Thoracic aorta (tissue), 2 donors: ENCODE measurements at regions not wholly inside any gene's neighbourhood (a gene's known extent, or its start where the extent isn't known, plus 50 kb on each side); places are given as distances from the start of the nearest gene placed in this dataset.

ENCODE experiments used
- ATAC-seq: fragments of 150-250 bp; one replicate; pipeline ENCODE4 v1.8.0; 2017; ENCODE audit warnings: low read depth; ENCODE audit not compliant: insufficient number of reproducible peaks, low FRiP score
- DNase-seq: peaks from one replicate; pipeline ENCODE4 v3.0.0-alpha.2; 2020; ENCODE audit warnings: low spot score
- H3K27ac ChIP-seq, 2 donors: fragments of 200-600 bp; sonication (generic); 1 replicate in 1 of 2; 2 replicates in 1 of 2; pipeline ENCODE4 v1.5.1; 2016; ENCODE audit warnings: mild to moderate bottlenecking in 2 of 2, moderate library complexity in 2 of 2
- H3K27me3 ChIP-seq: fragments of 200-600 bp; sonication (generic); replicated peaks from 2 replicates; pipeline ENCODE4 v1.6.0; 2016; ENCODE audit warnings: mild to moderate bottlenecking; ENCODE audit not compliant: insufficient read depth
- H3K36me3 ChIP-seq: fragments of 200-600 bp; sonication (generic); one replicate; pipeline ENCODE4 v1.5.1; 2016
- H3K4me1 ChIP-seq, 2 donors: fragments of 200-600 bp; sonication (generic); 1 replicate in 1 of 2; 2 replicates in 1 of 2; pipeline versions ENCODE4 v1.5.1 to v1.6.0; 2016; ENCODE audit warnings: low read depth in 2 of 2, mild to moderate bottlenecking in 1 of 2; ENCODE audit not compliant: control insufficient read depth in 1 of 2
- H3K4me3 ChIP-seq: fragments of 200-600 bp; sonication (generic); 2 replicates; pipeline ENCODE4 v1.5.1; 2016; ENCODE audit warnings: mild to moderate bottlenecking
- H3K9me3 ChIP-seq: fragments of 200-600 bp; sonication (generic); 2 replicates; pipeline ENCODE4 v1.5.1; 2016
- TF ChIP-seq, protein P1 (sequence below): fragments of 200-600 bp; sonication (generic); IDR thresholded peaks from one replicate; pipeline ENCODE4 v1.5.1; 2019; ENCODE audit warnings: antibody characterized with exemption

DNA sequence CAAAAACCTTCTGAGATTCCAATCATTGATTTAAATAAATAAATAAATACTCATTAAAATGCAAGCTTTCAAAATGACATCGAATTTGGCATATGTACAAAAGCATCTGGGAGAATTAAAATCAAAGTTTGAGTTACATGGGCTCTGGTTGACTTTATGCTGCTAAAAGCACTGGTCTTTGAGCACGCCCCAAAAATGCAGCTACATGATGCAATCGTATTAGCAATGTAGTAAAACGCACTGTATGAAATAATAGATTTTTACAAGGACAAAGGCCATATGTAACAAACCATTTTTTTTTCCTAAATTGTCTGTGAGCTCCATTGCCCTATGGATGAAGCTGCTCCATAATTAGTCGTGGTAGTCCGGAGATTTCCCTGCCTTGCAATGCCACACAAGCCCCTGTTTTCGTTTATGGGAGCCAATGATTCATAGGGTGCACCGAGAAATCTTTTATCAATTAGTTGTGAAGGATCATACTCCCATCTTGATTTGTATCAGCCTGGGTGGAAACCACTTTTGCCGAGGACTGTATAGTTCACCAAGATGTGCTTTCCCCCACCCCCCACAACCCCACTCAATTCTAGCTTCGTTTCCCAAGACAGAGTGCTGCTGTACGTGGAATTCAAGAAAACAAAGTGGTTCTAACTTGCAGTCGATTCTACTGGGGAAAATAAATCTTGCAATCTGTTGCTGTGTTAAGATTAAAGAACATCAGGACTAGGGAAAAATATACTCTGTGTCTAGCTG is 268.4 kb downstream of the IRS1 start:
- Histone ChIP-seq H3K9me3 (no peaks in the 10 kb centered on the region), H3K27me3 (no peaks in the 10 kb centered on the region), H3K4me1 (no peaks in the 10 kb centered on the region), H3K36me3 (no peaks in the 10 kb centered on the region), H3K27ac (no peak overlapping the region), H3K4me3 (no peak overlapping the region)
- no peak for DNase-seq
- TF ChIP-seq, protein P1, sequence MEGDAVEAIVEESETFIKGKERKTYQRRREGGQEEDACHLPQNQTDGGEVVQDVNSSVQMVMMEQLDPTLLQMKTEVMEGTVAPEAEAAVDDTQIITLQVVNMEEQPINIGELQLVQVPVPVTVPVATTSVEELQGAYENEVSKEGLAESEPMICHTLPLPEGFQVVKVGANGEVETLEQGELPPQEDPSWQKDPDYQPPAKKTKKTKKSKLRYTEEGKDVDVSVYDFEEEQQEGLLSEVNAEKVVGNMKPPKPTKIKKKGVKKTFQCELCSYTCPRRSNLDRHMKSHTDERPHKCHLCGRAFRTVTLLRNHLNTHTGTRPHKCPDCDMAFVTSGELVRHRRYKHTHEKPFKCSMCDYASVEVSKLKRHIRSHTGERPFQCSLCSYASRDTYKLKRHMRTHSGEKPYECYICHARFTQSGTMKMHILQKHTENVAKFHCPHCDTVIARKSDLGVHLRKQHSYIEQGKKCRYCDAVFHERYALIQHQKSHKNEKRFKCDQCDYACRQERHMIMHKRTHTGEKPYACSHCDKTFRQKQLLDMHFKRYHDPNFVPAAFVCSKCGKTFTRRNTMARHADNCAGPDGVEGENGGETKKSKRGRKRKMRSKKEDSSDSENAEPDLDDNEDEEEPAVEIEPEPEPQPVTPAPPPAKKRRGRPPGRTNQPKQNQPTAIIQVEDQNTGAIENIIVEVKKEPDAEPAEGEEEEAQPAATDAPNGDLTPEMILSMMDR, result no peak
- no peak for ATAC-seq

DNA sequence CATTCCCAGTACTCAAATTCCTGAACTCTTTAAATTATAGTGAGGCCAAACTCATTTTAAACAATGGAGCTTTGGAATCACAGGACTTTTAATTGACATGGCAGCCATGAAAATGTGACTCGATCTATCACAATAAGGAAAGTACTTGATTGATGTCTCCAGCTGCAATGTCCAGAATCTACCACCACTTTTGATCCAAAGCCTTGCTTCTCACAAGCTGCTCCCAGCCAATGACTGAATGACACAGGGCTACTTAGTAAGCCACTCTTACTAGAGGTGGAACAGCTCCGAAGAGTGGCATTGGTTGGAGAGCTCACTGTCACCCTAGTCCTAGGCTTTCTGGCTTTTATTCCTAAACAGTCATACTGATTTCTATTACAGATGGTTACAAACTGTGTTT is 270.1 kb downstream of the IRS1 start:
- H3K4me1 ChIP-seq, result peaks cover 0 to 2% of the 10 kb centered on the region in 2 donors
- TF ChIP-seq, protein P1, result no peak
- no peaks in the 10 kb centered on the region for H3K36me3 ChIP-seq
- DNase-seq (no peak), ATAC-seq (no peak)
- H3K4me3 ChIP-seq, result no peak overlapping the region
- no peak overlapping the region for H3K27ac ChIP-seq
- H3K9me3 ChIP-seq, result no peaks in the 10 kb centered on the region
- no peaks in the 10 kb centered on the region for H3K27me3 ChIP-seq

DNA sequence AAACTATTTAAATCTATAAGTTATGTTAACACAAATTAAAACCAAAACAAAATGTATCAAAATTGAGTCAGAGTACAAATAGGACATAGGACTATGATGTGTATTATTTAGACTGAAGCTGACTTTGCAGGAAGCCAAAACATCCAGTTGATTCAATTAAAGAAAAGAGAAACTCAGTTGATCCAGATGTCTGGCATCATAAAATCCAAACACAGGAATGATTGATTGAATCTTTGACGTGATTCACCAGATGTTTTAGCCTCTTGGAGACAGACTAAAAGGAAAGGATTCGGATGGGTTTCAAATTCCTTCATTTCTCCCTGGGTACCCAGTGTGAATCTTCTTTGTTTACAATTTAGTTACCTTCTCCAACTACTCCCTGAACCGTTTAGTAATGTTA is 272.9 kb downstream of the IRS1 start:
- Histone ChIP-seq H3K27me3 (no peaks in the 10 kb centered on the region), H3K36me3 (no peaks in the 10 kb centered on the region), H3K4me3 (no peak overlapping the region), H3K9me3 (no peaks in the 10 kb centered on the region), H3K27ac (no peak overlapping the region), H3K4me1 (peaks cover 4 to 5% of the 10 kb centered on the region in 2 donors)
- DNase-seq (no peak), ATAC-seq (no peak)
- TF ChIP-seq, protein P1, result no peak

DNA sequence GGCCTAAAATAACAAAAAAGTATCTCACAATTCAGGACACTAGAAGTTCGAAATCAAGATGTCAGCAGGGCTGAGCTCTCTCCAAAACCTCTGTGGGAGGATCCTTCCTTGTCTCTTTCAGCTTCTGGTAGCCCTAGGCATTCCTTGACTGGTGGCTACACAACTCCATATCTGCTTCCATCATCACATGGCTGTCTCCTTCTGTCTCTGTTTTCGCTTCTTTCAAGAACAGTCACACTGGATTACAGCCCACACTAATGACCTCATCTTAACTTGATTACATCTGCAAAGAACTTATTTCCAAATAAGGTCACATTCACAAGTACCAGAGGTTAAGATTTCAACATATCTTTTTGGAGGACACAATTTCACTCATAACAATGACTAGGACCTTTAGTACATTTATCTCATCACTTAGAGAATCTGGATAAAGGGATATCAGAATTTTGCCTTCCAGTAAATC is 275.2 kb downstream of the IRS1 start:
- Histone ChIP-seq H3K4me1 (peaks cover 4 to 5% of the 10 kb centered on the region in 2 donors), H3K4me3 (no peak overlapping the region), H3K36me3 (no peaks in the 10 kb centered on the region), H3K9me3 (no peaks in the 10 kb centered on the region), H3K27me3 (no peaks in the 10 kb centered on the region), H3K27ac (no peak overlapping the region)
- no peak for DNase-seq
- ATAC-seq, result no peak
- TF ChIP-seq, protein P1, result no peak

DNA sequence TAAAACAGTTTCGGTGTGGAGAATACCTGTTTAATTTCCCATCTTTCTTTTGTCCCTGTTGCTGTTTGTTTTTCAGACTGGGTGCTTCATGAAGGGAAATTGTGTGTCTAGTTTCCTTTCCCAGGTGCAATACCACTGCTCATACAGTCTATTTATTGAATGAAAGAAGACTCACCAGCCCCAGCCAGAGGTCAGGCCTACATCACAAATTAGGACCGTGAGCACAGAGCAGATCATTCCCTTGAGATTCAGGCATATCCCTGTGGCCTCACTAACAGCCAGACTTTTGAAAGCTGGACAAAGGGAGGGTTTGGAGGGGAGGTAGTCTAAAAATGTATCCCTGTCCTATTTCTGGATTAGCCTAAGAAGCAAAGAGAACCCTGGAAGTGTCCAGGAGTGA is 278.9 kb downstream of the IRS1 start:
- TF ChIP-seq, protein P1, result no peak
- peaks cover 4 to 5% of the 10 kb centered on the region in 2 donors for H3K4me1 ChIP-seq
- no peaks in the 10 kb centered on the region for H3K27me3 ChIP-seq
- DNase-seq, result no peak
- H3K36me3 ChIP-seq, result no peaks in the 10 kb centered on the region
- no peak overlapping the region for H3K27ac ChIP-seq
- no peak for ATAC-seq
- H3K4me3 ChIP-seq, result no peak overlapping the region
- H3K9me3 ChIP-seq, result no peaks in the 10 kb centered on the region
